ENCODE measurements at regions not wholly inside any gene's neighbourhood (a gene's known extent, or its start where the extent isn't known, plus 50 kb on each side); places are given as distances from the start of the nearest gene placed in this dataset.

- intact Hi-C loops (cut with DNase I): no loop called here
- no peak for FAIRE-seq
- no peaks in the 10 kb centered on the region for H3K9me3 ChIP-seq (ENCODE audit: control insufficient read depth in 2 of 3, insufficient read depth in 1 of 3, low read length in 3 of 3)
Measured at GRCh38 chr5:88967633-88968585, 84.9 kb upstream of the MEF2C start.

GRCh38 chr5:88964831-88965230, 81.8 kb upstream of the MEF2C start:
- Histone ChIP-seq H3K9ac (ENCODE audit: low read length in 3 of 3) (no peak overlapping the region), H3K9me3 (ENCODE audit: control insufficient read depth in 2 of 3, insufficient read depth in 1 of 3, low read length in 3 of 3) (no peaks in the 10 kb centered on the region), H3K4me3 (ENCODE audit: low read length in 3 of 3) (no peak overlapping the region), H3K4me1 (ENCODE audit: control insufficient read depth in 2 of 3, insufficient read depth in 2 of 3, low read depth in 1 of 3, low read length in 3 of 3) (no peaks in the 10 kb centered on the region), H3K27ac (ENCODE audit: low read depth in 2 of 2, low read length in 2 of 2) (no peak overlapping the region), H3K36me3 (ENCODE audit: control insufficient read depth in 2 of 3, insufficient read depth in 3 of 3, low read length in 3 of 3) (no peaks in the 10 kb centered on the region), H3K27me3 (ENCODE audit: control insufficient read depth, insufficient read depth, low read length) (no peaks in the 10 kb centered on the region)
- FAIRE-seq (no peak), DNase-seq (no peak)
- TF ChIP-seq CTCF (IDR thresholded peaks at IDR 0.05; ENCODE audit: borderline replicate concordance, extremely low read depth, insufficient read depth): no peak
- intact Hi-C loops (cut with DNase I): no loop called here

More at GRCh38 chr5:88967633-88968585, 84.9 kb upstream of the MEF2C start:
- Histone ChIP-seq H3K36me3 (ENCODE audit: control insufficient read depth in 2 of 3, insufficient read depth in 3 of 3, low read length in 3 of 3) (no peaks in the 10 kb centered on the region), H3K9ac (ENCODE audit: low read length in 3 of 3) (no peak overlapping the region), H3K4me3 (ENCODE audit: low read length in 3 of 3) (no peak overlapping the region), H3K4me1 (ENCODE audit: control insufficient read depth in 2 of 3, insufficient read depth in 2 of 3, low read depth in 1 of 3, low read length in 3 of 3) (no peaks in the 10 kb centered on the region), H3K27ac (ENCODE audit: low read depth in 2 of 2, low read length in 2 of 2) (no peak overlapping the region), H3K27me3 (ENCODE audit: control insufficient read depth, insufficient read depth, low read length) (no peaks in the 10 kb centered on the region)
- TF ChIP-seq CTCF (IDR thresholded peaks at IDR 0.05; ENCODE audit: borderline replicate concordance, extremely low read depth, insufficient read depth): no peak
- DNase-seq: no peak

DNA sequence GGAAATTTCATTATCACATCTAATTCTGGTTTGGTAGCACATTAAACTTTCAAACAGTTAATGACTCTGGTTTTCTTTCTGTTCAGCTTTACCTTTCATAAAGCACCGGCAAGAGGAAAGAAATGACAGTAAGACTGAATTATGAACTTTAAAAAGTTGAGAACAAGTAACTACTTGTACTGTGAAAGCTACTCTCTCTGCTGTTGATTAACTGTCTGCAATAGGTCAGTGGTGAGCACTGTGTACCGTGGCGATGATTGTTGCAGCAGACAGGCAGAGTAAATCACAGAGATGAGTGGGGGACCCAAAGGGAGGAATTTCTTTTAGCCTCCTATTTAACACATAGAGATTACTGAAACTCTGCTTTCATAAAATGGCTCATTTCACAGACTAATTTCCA, 74.0 kb upstream of the MEF2C start:
- Histone ChIP-seq H3K27me3 (ENCODE audit: control insufficient read depth, insufficient read depth, low read length) (no peaks in the 10 kb centered on the region), H3K9ac (ENCODE audit: low read length in 3 of 3) (no peak overlapping the region), H3K4me3 (ENCODE audit: low read length in 3 of 3) (no peak overlapping the region), H3K4me1 (ENCODE audit: control insufficient read depth in 2 of 3, insufficient read depth in 2 of 3, low read depth in 1 of 3, low read length in 3 of 3) (no peaks in the 10 kb centered on the region), H3K9me3 (ENCODE audit: control insufficient read depth in 2 of 3, insufficient read depth in 1 of 3, low read length in 3 of 3) (no peaks in the 10 kb centered on the region), H3K36me3 (ENCODE audit: control insufficient read depth in 2 of 3, insufficient read depth in 3 of 3, low read length in 3 of 3) (no peaks in the 10 kb centered on the region), H3K27ac (ENCODE audit: low read depth in 2 of 2, low read length in 2 of 2) (no peak overlapping the region)
- intact Hi-C loops (cut with DNase I): no loop called here
- no peak for TF ChIP-seq CTCF (IDR thresholded peaks at IDR 0.05; ENCODE audit: borderline replicate concordance, extremely low read depth, insufficient read depth)
- peak in 1 of 5 donors; percentile 21 for DNase-seq
- no peak for FAIRE-seq
